ENCODE measurements at regions not wholly inside any gene's neighbourhood (a gene's known extent, or its start where the extent isn't known, plus 50 kb on each side); places are given as distances from the start of the nearest gene placed in this dataset.
"Not testable (repeated sequence)": the region's sequence is repeated elsewhere in the genome, so short reads cannot be mapped to it uniquely, and the experiment has no call there.

- not testable (repeated sequence) for TF ChIP-seq CTCF, POLR2AphosphoS5, EP300, POLR2A (IDR thresholded peaks at IDR 0.05)
Measured at GRCh38 chr16:29600111-29601000, 62.7 kb upstream of the SPN start.
